HG02678 (cell line): ENCODE measurements at regions not wholly inside any gene's neighbourhood (a gene's known extent, or its start where the extent isn't known, plus 50 kb on each side); places are given as distances from the start of the nearest gene placed in this dataset.

Experiments
- ATAC-seq: cut with Tn5 transposase; IDR thresholded peaks from one replicate; pipeline ENCODE4 v1.9.1; 2021; ENCODE audit warnings: mild to moderate bottlenecking, moderate library complexity; ENCODE audit not compliant: unreplicated experiment

GRCh38 chr3:127133971-127134370 lies 59.0 kb upstream of the PRR23E start:
- ATAC-seq, result no peak

GRCh38 chr3:127134466-127134865 lies 58.5 kb upstream of the PRR23E start:
- no peak for ATAC-seq

GRCh38 chr3:127134887-127135240 lies 58.1 kb upstream of the PRR23E start:
- ATAC-seq, result no peak

GRCh38 chr3:127135241-127136023 lies 57.5 kb upstream of the PRR23E start:
- no peak for ATAC-seq

- ATAC-seq, result no peak
These were observed 56.8 kb upstream of the PRR23E start for GRCh38 chr3:127136024-127136600.

- no peak for ATAC-seq
These were observed 56.2 kb upstream of the PRR23E start for GRCh38 chr3:127136706-127137105.

GRCh38 chr3:127137113-127137512 lies 55.8 kb upstream of the PRR23E start:
- ATAC-seq, result no peak

GRCh38 chr3:127137757-127138536 lies 55.0 kb upstream of the PRR23E start:
- ATAC-seq, result no peak

DNA sequence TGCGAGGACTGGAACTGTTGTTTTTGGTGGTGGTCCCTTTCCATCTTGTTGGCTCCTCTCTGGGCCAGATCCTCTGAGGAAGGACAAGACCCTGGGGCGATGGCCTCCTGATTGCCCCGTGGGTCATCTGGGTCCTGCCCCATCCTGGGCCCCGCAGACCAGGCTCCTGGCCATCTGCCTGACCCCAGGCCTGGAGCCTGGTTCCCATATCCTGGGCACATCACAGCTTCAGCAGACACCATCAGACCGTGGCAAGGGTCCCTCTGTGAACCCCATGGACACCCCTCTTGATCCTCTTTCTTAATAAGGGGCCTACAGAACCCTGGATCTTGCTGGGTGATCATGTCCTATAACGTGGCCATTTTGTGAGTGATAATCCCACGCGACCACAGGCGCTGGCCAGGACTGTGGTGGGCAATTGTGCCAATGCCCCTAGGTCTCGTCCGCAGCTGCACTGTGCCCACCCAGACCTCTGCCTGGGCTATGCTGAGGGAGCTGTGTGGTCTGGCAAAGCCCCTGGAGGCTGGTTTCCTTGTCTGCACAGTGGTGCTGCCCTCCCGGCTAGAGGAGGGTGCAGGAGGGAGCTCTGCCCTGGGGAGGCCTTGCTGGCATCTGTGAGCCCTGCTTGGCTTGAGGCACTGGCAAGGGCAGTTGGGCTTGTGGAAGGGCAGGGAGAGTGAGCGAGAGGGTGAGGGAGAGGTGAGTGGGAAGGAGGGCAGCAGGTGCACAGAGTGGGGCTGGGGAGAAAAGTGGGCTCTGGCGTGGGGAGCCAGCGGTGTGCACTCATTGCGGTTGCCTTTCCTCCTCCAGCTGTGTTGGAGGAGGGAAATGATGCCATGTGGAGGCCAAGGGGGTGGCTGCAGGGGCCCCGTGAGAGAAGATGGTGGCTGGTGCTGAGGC lies 53.1 kb upstream of the PRR23E start:
- ATAC-seq, result no peak

GRCh38 chr3:127140501-127141460 lies 52.1 kb upstream of the PRR23E start:
- no peak for ATAC-seq

DNA sequence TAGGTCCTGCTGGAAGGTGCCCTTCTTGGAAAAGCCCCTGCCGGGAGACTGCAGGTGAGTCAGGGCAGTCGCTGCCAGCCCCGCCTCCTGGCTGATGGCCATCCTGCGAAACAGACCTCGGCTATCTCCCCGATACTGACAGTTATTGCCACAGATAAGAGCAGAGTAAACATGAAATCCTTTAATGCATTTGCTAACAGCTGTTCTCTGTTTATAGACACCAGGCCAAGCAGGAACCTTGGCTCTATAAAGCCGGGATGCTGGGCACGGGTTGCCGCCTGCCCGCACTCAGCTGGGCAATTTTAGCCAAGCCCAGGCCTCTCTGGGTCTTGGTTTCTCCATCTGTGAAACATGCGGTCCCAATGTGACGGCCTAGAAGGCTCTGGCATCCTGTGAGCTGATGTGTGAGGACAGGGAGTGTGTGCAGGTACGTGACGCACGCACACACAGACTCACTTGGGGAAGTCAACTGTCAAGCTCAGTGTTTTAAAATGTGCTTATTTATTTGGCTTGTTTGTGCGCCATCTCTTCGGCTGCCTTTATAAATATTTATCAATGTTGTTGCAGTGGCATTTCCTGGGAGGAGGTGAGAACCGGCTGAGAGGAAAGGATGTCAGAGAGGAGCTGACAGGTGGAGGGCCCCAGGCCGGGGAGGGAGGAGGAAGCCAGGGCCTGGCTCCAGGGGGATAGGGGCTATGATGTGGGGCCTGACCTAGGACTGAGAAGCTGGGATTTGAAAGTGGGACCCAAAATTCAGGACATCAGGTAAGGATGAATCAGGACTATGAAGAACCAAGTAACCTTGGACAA lies 50.8 kb upstream of the PRR23E start:
- no peak for ATAC-seq
